IMR-90 (cell line): ENCODE measurements at regions not wholly inside any gene's neighbourhood (a gene's known extent, or its start where the extent isn't known, plus 50 kb on each side); places are given as distances from the start of the nearest gene placed in this dataset.

Source experiments
- ATAC-seq: fragments of 200-7000 bp; cut with Tn5 transposase; 2 replicates; pipeline ENCODE4 v1.9.1; 2020; ENCODE audit warnings: low read depth, mild to moderate bottlenecking, moderate library complexity
- BruUV-seq: library from RNA; stranded (reverse); fragments of 400-500 nt; replicated peaks from 2 replicates; lab custom pipeline; 2021; lab: Mats Ljungman, UMichigan
- CTCF ChIA-PET: fragments of 300-600 bp; formaldehyde crosslinking; extraction: SDS; loops from one replicate; lab custom pipeline; 2021; ENCODE audit warnings: antibody characterized with exemption; lab: Yijun Ruan, JAX
- POLR2A ChIA-PET: fragments of 300-600 bp; sonication (Branson Sonifier 250); formaldehyde crosslinking; loops from one replicate; lab custom pipeline; 2022; ENCODE audit warnings: antibody characterized with exemption; ENCODE audit not compliant: unreplicated experiment; lab: Charles Lee
- DNase-seq: peaks from one replicate; pipeline ENCODE4 v3.0.0; 2013
- H2AFZ ChIP-seq: replicated peaks from 2 replicates; pipeline ENCODE3; 2013; ENCODE audit warnings: low read length, mild to moderate bottlenecking; ENCODE audit not compliant: poor library complexity
- H2AK5ac ChIP-seq: 2 replicates; pipeline ENCODE4 v1.6.1; 2013; ENCODE audit warnings: low read depth, low read length, inconsistent platforms
- H2AK9ac ChIP-seq: replicated peaks from 2 replicates; pipeline ENCODE3; 2013; ENCODE audit warnings: mild to moderate bottlenecking, low read depth, low read length, moderate library complexity; ENCODE audit not compliant: poor library complexity
- H2BK120ac ChIP-seq: 2 replicates; pipeline ENCODE4 v1.6.1; 2013; ENCODE audit warnings: low read depth, low read length, inconsistent platforms
- H2BK15ac ChIP-seq: 3 replicates; pipeline ENCODE4 v1.6.1; 2013; ENCODE audit warnings: low read depth, low read length, inconsistent platforms
- H2BK20ac ChIP-seq: 2 replicates; pipeline ENCODE4 v1.6.1; 2013; ENCODE audit warnings: low read depth, mild to moderate bottlenecking, inconsistent platforms, low read length, moderate library complexity
- H2BK5ac ChIP-seq: 2 replicates; pipeline ENCODE4 v1.6.1; 2013; ENCODE audit warnings: mild to moderate bottlenecking, low read depth, low read length, inconsistent platforms; ENCODE audit not compliant: poor library complexity, severe bottlenecking
- H3K14ac ChIP-seq: replicated peaks from 2 replicates; pipeline ENCODE4 v1.6.1; 2013; ENCODE audit warnings: low read depth, low read length, inconsistent platforms
- H3K18ac ChIP-seq: 2 replicates; pipeline ENCODE4 v1.6.1; 2013; ENCODE audit warnings: low read depth, low read length, control low read depth
- H3K23ac ChIP-seq: 2 replicates; pipeline ENCODE4 v1.6.1; 2013; ENCODE audit warnings: low read depth, low read length, inconsistent platforms
- H3K27ac ChIP-seq: 2 replicates; pipeline ENCODE4 v1.5.1; 2013; ENCODE audit warnings: mild to moderate bottlenecking, control low read depth, low read length; ENCODE audit not compliant: insufficient read depth
- H3K27me3 ChIP-seq: 2 replicates; pipeline ENCODE4 v1.6.1; 2013; ENCODE audit warnings: low read length; ENCODE audit not compliant: control insufficient read depth, insufficient read depth
- H3K36me3 ChIP-seq: 2 replicates; pipeline ENCODE4 v1.6.1; 2013; ENCODE audit warnings: low read length, mixed read lengths; ENCODE audit not compliant: control insufficient read depth, insufficient read depth
- H3K4ac ChIP-seq: 2 replicates; pipeline ENCODE4 v1.6.1; 2013; ENCODE audit warnings: low read depth, low read length, inconsistent platforms
- H3K4me1 ChIP-seq: 2 replicates; pipeline ENCODE4 v1.6.1; 2013; ENCODE audit warnings: low read length, mixed read lengths; ENCODE audit not compliant: control insufficient read depth, insufficient read depth
- H3K4me2 ChIP-seq: 2 replicates; pipeline ENCODE4 v1.6.1; 2013; ENCODE audit warnings: low read depth, mild to moderate bottlenecking, control low read depth, low read length, moderate library complexity
- H3K4me3 ChIP-seq: 2 replicates; pipeline ENCODE4 v1.5.1; 2013; ENCODE audit warnings: low read depth, mild to moderate bottlenecking, control low read depth, low read length, moderate library complexity; ENCODE audit not compliant: insufficient read depth
- H3K56ac ChIP-seq: 2 replicates; pipeline ENCODE4 v1.6.1; 2013; ENCODE audit warnings: low read length, inconsistent platforms; ENCODE audit not compliant: insufficient read depth; ENCODE audit errors: extremely low read depth
- H3K79me1 ChIP-seq, 2 experiments: 2 replicates each; pipeline ENCODE4 v1.6.1; 2013; ENCODE audit warnings: low read length in 2 of 2, inconsistent platforms in 1 of 2, low read depth in 1 of 2
- H3K9ac ChIP-seq: 2 replicates; pipeline ENCODE4 v1.6.1; 2013; ENCODE audit warnings: low read depth, low read length, control low read depth
- H3K9me1 ChIP-seq: 2 replicates; pipeline ENCODE4 v1.6.1; 2013; ENCODE audit warnings: low read length, inconsistent platforms; ENCODE audit not compliant: insufficient read depth
- H3K9me3 ChIP-seq: 2 replicates; pipeline ENCODE4 v1.6.1; 2013; ENCODE audit warnings: low read length; ENCODE audit not compliant: control insufficient read depth, insufficient read depth
- H4K20me1 ChIP-seq: 2 replicates; pipeline ENCODE4 v1.6.1; 2013; ENCODE audit warnings: low read length, inconsistent platforms; ENCODE audit not compliant: insufficient read depth
- H4K5ac ChIP-seq: 2 replicates; pipeline ENCODE4 v1.6.1; 2013; ENCODE audit warnings: mild to moderate bottlenecking, low read depth, low read length, control low read depth
- H4K8ac ChIP-seq, 2 experiments: 2 replicates each; pipeline ENCODE4 v1.6.1; 2013; ENCODE audit warnings: low read depth in 2 of 2, low read length in 2 of 2, control low read depth in 1 of 2, inconsistent platforms in 1 of 2
- H4K91ac ChIP-seq: 2 replicates; pipeline ENCODE4 v1.6.1; 2013; ENCODE audit warnings: low read depth, low read length, inconsistent platforms; ENCODE audit not compliant: insufficient read depth
- CEBPB ChIP-seq: IDR thresholded peaks from 2 replicates; pipeline ENCODE4 v1.6.1; 2012; ENCODE audit warnings: low read depth, low read length, improper control_type of control experiment
- CHD1 ChIP-seq: IDR thresholded peaks from 2 replicates; pipeline ENCODE4 v1.6.1; 2012; ENCODE audit warnings: low read depth, low read length, improper control_type of control experiment
- FOS ChIP-seq: fragments of 150-350 bp; IDR thresholded peaks from 2 replicates; pipeline ENCODE4 v1.6.1; 2016; ENCODE audit warnings: low read depth, low read length
- MAZ ChIP-seq: IDR thresholded peaks from 2 replicates; pipeline ENCODE4 v1.6.1; 2012; ENCODE audit warnings: low read depth, mild to moderate bottlenecking, low read length, improper control_type of control experiment, moderate library complexity, borderline replicate concordance
- MXI1 ChIP-seq: IDR thresholded peaks from 2 replicates; pipeline ENCODE4 v1.6.1; 2012; ENCODE audit warnings: low read depth, mild to moderate bottlenecking, low read length, moderate library complexity, borderline replicate concordance
- NFE2L2 ChIP-seq: fragments of 150-350 bp; IDR thresholded peaks from 2 replicates; pipeline ENCODE4 v1.6.1; 2016; ENCODE audit warnings: low read depth, mild to moderate bottlenecking, low read length
- POLR2A ChIP-seq: IDR thresholded peaks from 2 replicates; pipeline ENCODE4 v1.6.1; 2012; ENCODE audit warnings: mild to moderate bottlenecking, low read depth, low read length
- RFX5 ChIP-seq: IDR thresholded peaks from 2 replicates; pipeline ENCODE4 v1.8.0; 2012; ENCODE audit warnings: low read depth, mild to moderate bottlenecking, low read length, moderate library complexity
- WGBS, 2 experiments: methylation state at CpG; one replicate each; pipeline versions ENCODE4 v1.1.5 to v1.1.7; 2013; ENCODE audit warnings: missing lambda C conversion rate in 2 of 2; ENCODE audit not compliant: insufficient read length in 1 of 2; ENCODE audit errors: extremely low coverage in 2 of 2; 5-methylcytosine and 5-hydroxymethylcytosine counted together
- dilution Hi-C: fragments of 300-500 bp; cut with HindIII; formaldehyde crosslinking; loops from one replicate; pipeline ENCODE4 v1.14.3; 2018; ENCODE audit warnings: low sequenced_read_pairs; ENCODE audit not compliant: unreplicated experiment
- in situ Hi-C: fragments of 300-500 bp; cut with MboI; formaldehyde crosslinking; loops from 3 replicates; pipeline ENCODE4 v1.14.3; 2019; ENCODE audit warnings: low sequenced_read_pairs, inconsistent platforms, mixed read lengths
- intact Hi-C: fragments of 100-400 bp; cut with micrococcal nuclease; formaldehyde crosslinking; loops from 2 replicates; pipeline ENCODE4 v1.10.0; 2022
- TF ChIP-seq, protein P1 (sequence below): fragments of 150-350 bp; IDR thresholded peaks from 2 replicates; pipeline ENCODE4 v1.6.1; 2016; ENCODE audit warnings: low read depth, mild to moderate bottlenecking, low read length, moderate library complexity, borderline replicate concordance

DNA sequence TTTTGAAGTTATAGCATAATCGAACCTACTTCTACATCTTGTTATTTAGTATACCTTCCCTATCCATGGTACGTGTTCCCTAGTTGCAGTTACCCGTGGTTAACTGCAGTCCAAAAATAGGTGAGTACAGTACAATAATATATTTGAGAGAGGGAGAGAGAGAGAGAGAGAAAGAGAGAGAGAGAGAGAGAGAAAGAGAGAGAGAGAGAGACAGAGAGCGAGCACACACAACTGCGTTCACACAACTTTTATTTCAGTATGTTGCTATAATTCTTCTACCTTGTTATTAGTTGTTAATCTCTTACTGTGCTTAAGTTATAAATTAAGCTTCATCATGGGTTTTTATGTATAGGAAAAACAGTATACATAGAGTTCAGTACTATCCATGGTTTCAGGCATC, 928.1 kb downstream of the TUSC7 start:
- Histone ChIP-seq H3K18ac (no peak overlapping the region), H2AK9ac (no peak overlapping the region), H3K4me1 (no peaks in the 10 kb centered on the region), H3K27me3 (no peaks in the 10 kb centered on the region), H3K79me1 (no peaks in the 10 kb centered on the region), H4K5ac (no peak overlapping the region), H3K4me2 (no peak overlapping the region), H3K9me3 (no peaks in the 10 kb centered on the region), H2BK15ac (no peak overlapping the region), H3K36me3 (no peaks in the 10 kb centered on the region), H2BK20ac (no peak overlapping the region), H3K27ac (no peak overlapping the region), H3K4me3 (no peak overlapping the region), H2BK120ac (no peak overlapping the region), H2BK5ac (no peak overlapping the region), H4K91ac (no peak overlapping the region), H3K9me1 (no peaks in the 10 kb centered on the region), H2AK5ac (no peak overlapping the region), H4K8ac (no peak overlapping the region), H3K4ac (no peak overlapping the region), H3K23ac (no peak overlapping the region), H4K20me1 (no peaks in the 10 kb centered on the region), H2AFZ (no peak overlapping the region), H3K56ac (no peak overlapping the region), H3K14ac (no peak overlapping the region), H3K9ac (no peak overlapping the region)
- in situ Hi-C loops (no loop called here), dilution Hi-C loops (no loop called here), intact Hi-C loops (no loop called here)
- ChIA-PET POLR2A (no interaction called here), CTCF (interaction anchor here (1.3 kb wide), 1 partner anchor 13 kb away, joined by 3 read pairs; no protein-coding TSS in a partner anchor)
- ATAC-seq (no peak), DNase-seq (no peak)
- no CpG with 5 or more reads among the region's 5 CpGs for WGBS, 2 experiments
- TF ChIP-seq NFE2L2 (no peak), POLR2A (no peak), MAZ (no peak), CEBPB (no peak), MXI1 (no peak), CHD1 (no peak), FOS (no peak), RFX5 (no peak)
- TF ChIP-seq, protein P1, sequence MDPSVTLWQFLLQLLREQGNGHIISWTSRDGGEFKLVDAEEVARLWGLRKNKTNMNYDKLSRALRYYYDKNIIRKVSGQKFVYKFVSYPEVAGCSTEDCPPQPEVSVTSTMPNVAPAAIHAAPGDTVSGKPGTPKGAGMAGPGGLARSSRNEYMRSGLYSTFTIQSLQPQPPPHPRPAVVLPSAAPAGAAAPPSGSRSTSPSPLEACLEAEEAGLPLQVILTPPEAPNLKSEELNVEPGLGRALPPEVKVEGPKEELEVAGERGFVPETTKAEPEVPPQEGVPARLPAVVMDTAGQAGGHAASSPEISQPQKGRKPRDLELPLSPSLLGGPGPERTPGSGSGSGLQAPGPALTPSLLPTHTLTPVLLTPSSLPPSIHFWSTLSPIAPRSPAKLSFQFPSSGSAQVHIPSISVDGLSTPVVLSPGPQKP: no peak
- no TSS peak for BruUV-seq
